Fibroblast of skin of scalp (primary cell): ENCODE measurements at regions not wholly inside any gene's neighbourhood (a gene's known extent, or its start where the extent isn't known, plus 50 kb on each side); places are given as distances from the start of the nearest gene placed in this dataset.

Source experiments
- DNase-seq: peaks from one replicate; pipeline ENCODE4 v3.0.0-alpha.2; 2013

- DNase-seq: peak; percentile 29
Observed at GRCh38 chr5:116938488-116938887, 363.9 kb upstream of the SEMA6A start.

GRCh38 chr5:116935561-116936162 lies 361.0 kb upstream of the SEMA6A start:
- DNase-seq: no peak

- no peak for DNase-seq
Observed at GRCh38 chr5:116930616-116931015, 356.0 kb upstream of the SEMA6A start.

- no peak for DNase-seq
Observed at GRCh38 chr5:116923344-116923743, 348.7 kb upstream of the SEMA6A start.

GRCh38 chr5:116922532-116922931 lies 347.9 kb upstream of the SEMA6A start:
- DNase-seq: no peak

GRCh38 chr5:116914869-116915504 lies 340.4 kb upstream of the SEMA6A start:
- DNase-seq: no peak

GRCh38 chr5:116912221-116912620 lies 337.6 kb upstream of the SEMA6A start:
- DNase-seq: no peak

GRCh38 chr5:116911074-116911473 lies 336.5 kb upstream of the SEMA6A start:
- DNase-seq: no peak

- no peak for DNase-seq
Observed at GRCh38 chr5:116908537-116908936, 333.9 kb upstream of the SEMA6A start.

- DNase-seq: no peak
Observed at GRCh38 chr5:116905885-116906284, 331.3 kb upstream of the SEMA6A start.

- DNase-seq: no peak
Observed at GRCh38 chr5:116900793-116901192, 326.2 kb upstream of the SEMA6A start.

- DNase-seq: no peak
Observed at GRCh38 chr5:116898917-116899316, 324.3 kb upstream of the SEMA6A start.

GRCh38 chr5:116897291-116897690 lies 322.7 kb upstream of the SEMA6A start:
- DNase-seq: no peak

- DNase-seq: no peak
Observed at GRCh38 chr5:116896001-116896400, 321.4 kb upstream of the SEMA6A start.

GRCh38 chr5:116892993-116893392 lies 318.4 kb upstream of the SEMA6A start:
- DNase-seq: no peak

GRCh38 chr5:116887104-116887503 lies 312.5 kb upstream of the SEMA6A start:
- no peak for DNase-seq

GRCh38 chr5:116885825-116886224 lies 311.2 kb upstream of the SEMA6A start:
- no peak for DNase-seq

- no peak for DNase-seq
Observed at GRCh38 chr5:116883875-116884274, 309.3 kb upstream of the SEMA6A start.

- no peak for DNase-seq
Observed at GRCh38 chr5:116881921-116882531, 307.4 kb upstream of the SEMA6A start.

- DNase-seq: no peak
Observed at GRCh38 chr5:116880601-116881000, 306.0 kb upstream of the SEMA6A start.

- DNase-seq: no peak
Observed at GRCh38 chr5:116880150-116880549, 305.5 kb upstream of the SEMA6A start.

- DNase-seq: no peak
Observed at GRCh38 chr5:116876240-116876840, 301.7 kb upstream of the SEMA6A start.

- peak; percentile 37 for DNase-seq
Observed at GRCh38 chr5:116872986-116873385, 298.4 kb upstream of the SEMA6A start.

- DNase-seq: no peak
Observed at GRCh38 chr5:116872486-116872885, 297.9 kb upstream of the SEMA6A start.
